Inferior parietal cortex (tissue), 1 donor: ENCODE measurements at regions not wholly inside any gene's neighbourhood (a gene's known extent, or its start where the extent isn't known, plus 50 kb on each side); places are given as distances from the start of the nearest gene placed in this dataset.

Experiments used
- DNase-seq: peaks from one replicate; pipeline ENCODE4 v3.0.0-alpha.2; 2016; ENCODE audit errors: extremely low spot score

- DNase-seq, result no peak
Measured at GRCh38 chrX:10393241-10393640, 227.1 kb downstream of the MID1 start.

- DNase-seq, result no peak
Measured at GRCh38 chrX:10393899-10394298, 226.5 kb downstream of the MID1 start.

- DNase-seq, result no peak
Measured at GRCh38 chrX:10395179-10395578, 225.2 kb downstream of the MID1 start.
